Skeletal muscle tissue (tissue), 3 donors: ENCODE measurements at regions not wholly inside any gene's neighbourhood (a gene's known extent, or its start where the extent isn't known, plus 50 kb on each side); places are given as distances from the start of the nearest gene placed in this dataset.

ENCODE experiments used
- H3K27ac ChIP-seq: one replicate; pipeline ENCODE4 v1.7.0; 2013; ENCODE audit warnings: mild to moderate bottlenecking, low read depth, low read length, inconsistent platforms
- H3K27me3 ChIP-seq, 3 donors: one replicate each; pipeline ENCODE4 v1.7.0; 2013; ENCODE audit warnings: low read length in 3 of 3; ENCODE audit not compliant: control insufficient read depth in 3 of 3, insufficient read depth in 3 of 3
- H3K36me3 ChIP-seq, 3 donors: one replicate each; pipeline ENCODE4 v1.7.0; 2013; ENCODE audit warnings: low read length in 3 of 3; ENCODE audit not compliant: control insufficient read depth in 3 of 3, insufficient read depth in 3 of 3
- H3K4me1 ChIP-seq, 3 donors: one replicate each; pipeline ENCODE4 v1.7.0; 2013; ENCODE audit warnings: low read length in 3 of 3, mild to moderate bottlenecking in 3 of 3; ENCODE audit not compliant: control insufficient read depth in 3 of 3, insufficient read depth in 3 of 3
- H3K4me3 ChIP-seq, 3 donors: one replicate each; pipeline ENCODE4 v1.7.0; 2013; ENCODE audit warnings: low read length in 3 of 3
- H3K9ac ChIP-seq, 3 donors: one replicate each; pipeline ENCODE4 v1.7.0; 2013; ENCODE audit warnings: low read length in 3 of 3, mild to moderate bottlenecking in 3 of 3, moderate library complexity in 2 of 3, low read depth in 1 of 3
- H3K9me3 ChIP-seq, 3 donors: one replicate each; pipeline ENCODE4 v1.7.0; 2013; ENCODE audit warnings: low read length in 3 of 3; ENCODE audit not compliant: control insufficient read depth in 3 of 3
- donor health status: Osteomylitis.

- Histone ChIP-seq H3K27ac (no peak overlapping the region), H3K9me3 (no peaks in the 10 kb centered on the region), H3K27me3 (peaks cover 37 to 45% (median 42%) of the 10 kb centered on the region in 3 donors), H3K4me3 (no peak overlapping the region), H3K4me1 (peaks cover 12 to 16% (median 12%) of the 10 kb centered on the region in 3 donors), H3K9ac (no peak overlapping the region), H3K36me3 (no peaks in the 10 kb centered on the region)
Observed at GRCh38 chr6:165984729-165985275, 182.8 kb downstream of the TBXT start.

- Histone ChIP-seq H3K27me3 (peaks cover 26 to 32% (median 28%) of the 10 kb centered on the region in 3 donors), H3K9me3 (no peaks in the 10 kb centered on the region)
Observed at GRCh38 chr6:165983112-165984072, 184.3 kb downstream of the TBXT start.

GRCh38 chr6:165978476-165978875 lies 189.2 kb downstream of the TBXT start:
- Histone ChIP-seq H3K36me3 (no peaks in the 10 kb centered on the region), H3K27ac (no peak overlapping the region), H3K9me3 (no peaks in the 10 kb centered on the region)

More at GRCh38 chr6:165983112-165984072, 184.3 kb downstream of the TBXT start:
- H3K36me3 ChIP-seq: no peaks in the 10 kb centered on the region
- H3K9ac ChIP-seq: no peak overlapping the region
- H3K4me3 ChIP-seq: no peak overlapping the region
- peaks cover 9 to 12% (median 11%) of the 10 kb centered on the region in 3 donors for H3K4me1 ChIP-seq
- H3K27ac ChIP-seq: no peak overlapping the region

GRCh38 chr6:165976684-165977083 lies 191.0 kb downstream of the TBXT start:
- Histone ChIP-seq H3K4me3 (no peak overlapping the region), H3K36me3 (no peaks in the 10 kb centered on the region), H3K9ac (no peak overlapping the region), H3K27ac (no peak overlapping the region), H3K4me1 (no peaks in the 10 kb centered on the region), H3K9me3 (no peaks in the 10 kb centered on the region), H3K27me3 (peaks cover 0 to 2% (median 0%) of the 10 kb centered on the region in 3 donors)

More at GRCh38 chr6:165978476-165978875, 189.2 kb downstream of the TBXT start:
- Histone ChIP-seq H3K9ac (no peak overlapping the region), H3K4me3 (no peak overlapping the region), H3K27me3 (peaks cover 0 to 2% (median 0%) of the 10 kb centered on the region in 3 donors), H3K4me1 (no peaks in the 10 kb centered on the region)

GRCh38 chr6:165974817-165975216 lies 192.8 kb downstream of the TBXT start:
- Histone ChIP-seq H3K4me3 (no peak overlapping the region), H3K4me1 (no peaks in the 10 kb centered on the region), H3K9ac (no peak overlapping the region), H3K27me3 (no peaks in the 10 kb centered on the region), H3K27ac (no peak overlapping the region), H3K9me3 (no peaks in the 10 kb centered on the region), H3K36me3 (no peaks in the 10 kb centered on the region)

- Histone ChIP-seq H3K27me3 (no peaks in the 10 kb centered on the region), H3K27ac (no peak overlapping the region), H3K4me1 (no peaks in the 10 kb centered on the region), H3K4me3 (no peak overlapping the region), H3K9ac (no peak overlapping the region), H3K36me3 (no peaks in the 10 kb centered on the region), H3K9me3 (no peaks in the 10 kb centered on the region)
Observed at GRCh38 chr6:165973473-165973872, 194.2 kb downstream of the TBXT start.

- Histone ChIP-seq H3K27me3 (no peaks in the 10 kb centered on the region), H3K36me3 (no peaks in the 10 kb centered on the region), H3K4me3 (no peak overlapping the region), H3K9me3 (no peaks in the 10 kb centered on the region), H3K4me1 (no peaks in the 10 kb centered on the region), H3K27ac (no peak overlapping the region), H3K9ac (no peak overlapping the region)
Observed at GRCh38 chr6:165972139-165972802, 195.4 kb downstream of the TBXT start.

- no peaks in the 10 kb centered on the region for H3K36me3 ChIP-seq
Observed at GRCh38 chr6:165971202-165971601, 196.4 kb downstream of the TBXT start.

GRCh38 chr6:165970001-165970400 lies 197.7 kb downstream of the TBXT start:
- Histone ChIP-seq H3K4me3 (no peak overlapping the region), H3K4me1 (no peaks in the 10 kb centered on the region)

More at GRCh38 chr6:165971202-165971601, 196.4 kb downstream of the TBXT start:
- no peaks in the 10 kb centered on the region for H3K9me3 ChIP-seq
- no peaks in the 10 kb centered on the region for H3K27me3 ChIP-seq
- H3K4me1 ChIP-seq: no peaks in the 10 kb centered on the region
- H3K27ac ChIP-seq: no peak overlapping the region
- H3K9ac ChIP-seq: no peak overlapping the region
- H3K4me3 ChIP-seq: no peak overlapping the region

GRCh38 chr6:165969184-165969583 lies 198.5 kb downstream of the TBXT start:
- Histone ChIP-seq H3K36me3 (no peaks in the 10 kb centered on the region), H3K4me1 (no peaks in the 10 kb centered on the region), H3K27me3 (no peaks in the 10 kb centered on the region), H3K27ac (no peak overlapping the region), H3K9ac (no peak overlapping the region), H3K9me3 (no peaks in the 10 kb centered on the region), H3K4me3 (no peak overlapping the region)

More at GRCh38 chr6:165970001-165970400, 197.7 kb downstream of the TBXT start:
- Histone ChIP-seq H3K27ac (no peak overlapping the region), H3K27me3 (no peaks in the 10 kb centered on the region), H3K36me3 (no peaks in the 10 kb centered on the region), H3K9me3 (no peaks in the 10 kb centered on the region), H3K9ac (no peak overlapping the region)
